GM23338 (cell line): ENCODE measurements at regions not wholly inside any gene's neighbourhood (a gene's known extent, or its start where the extent isn't known, plus 50 kb on each side); places are given as distances from the start of the nearest gene placed in this dataset.

ENCODE experiments used
- ATAC-seq: fragments of 200-7000 bp; cut with Tn5 transposase; 3 replicates; pipeline ENCODE4 v1.9.1; 2020
- DNase-seq: peaks from one replicate; pipeline ENCODE4 v3.0.0-alpha.2; 2015; ENCODE audit warnings: low spot score
- H2AFZ ChIP-seq: fragments of 200-600 bp; sonication (generic); 2 replicates; pipeline ENCODE4 v1.8.0; 2016; ENCODE audit warnings: antibody characterized with exemption, mild to moderate bottlenecking, moderate library complexity
- H3F3A ChIP-seq: fragments of 200-600 bp; sonication (generic); replicated peaks from 2 replicates; pipeline ENCODE4 v1.8.0; 2017; ENCODE audit warnings: antibody characterized with exemption, mixed run types, low read depth
- H3K27ac ChIP-seq: fragments of 200-600 bp; sonication (generic); 2 replicates; pipeline ENCODE4 v1.6.1; 2016; ENCODE audit warnings: low read depth
- H3K27me3 ChIP-seq: fragments of 200-600 bp; sonication (generic); 2 replicates; pipeline ENCODE4 v1.8.0; 2016; ENCODE audit warnings: mild to moderate bottlenecking, mixed run types, moderate library complexity; ENCODE audit not compliant: insufficient read depth
- H3K36me3 ChIP-seq: fragments of 200-600 bp; sonication (generic); 2 replicates; pipeline ENCODE4 v1.8.0; 2016; ENCODE audit warnings: mild to moderate bottlenecking; ENCODE audit not compliant: insufficient read depth
- H3K4me1 ChIP-seq: fragments of 200-600 bp; sonication (generic); 2 replicates; pipeline ENCODE4 v1.8.0; 2016; ENCODE audit warnings: mild to moderate bottlenecking, moderate library complexity; ENCODE audit not compliant: insufficient read depth
- H3K4me2 ChIP-seq: fragments of 200-600 bp; sonication (generic); 2 replicates; pipeline ENCODE4 v1.7.1; 2017; ENCODE audit warnings: mixed run types
- H3K4me3 ChIP-seq: fragments of 200-600 bp; sonication (generic); 2 replicates; pipeline ENCODE4 v1.6.1; 2016; ENCODE audit warnings: mixed run types
- H3K79me2 ChIP-seq: fragments of 200-600 bp; sonication (generic); replicated peaks from 2 replicates; pipeline ENCODE4 v1.8.0; 2017; ENCODE audit warnings: mild to moderate bottlenecking; ENCODE audit not compliant: insufficient read depth
- H3K9me2 ChIP-seq: fragments of 200-600 bp; sonication (generic); 2 replicates; pipeline ENCODE4 v1.8.0; 2017; ENCODE audit not compliant: insufficient read depth
- H4K20me1 ChIP-seq: fragments of 200-600 bp; sonication (generic); replicated peaks from 2 replicates; pipeline ENCODE4 v1.8.0; 2017; ENCODE audit warnings: mild to moderate bottlenecking; ENCODE audit not compliant: insufficient read depth
- H3K27ac Mint-ChIP-seq: 2 replicates; pipeline ENCODE4 v1.8.0; 2020; ENCODE audit warnings: inconsistent platforms, mild to moderate bottlenecking, moderate library complexity, mixed read lengths
- H3K27me3 Mint-ChIP-seq: 3 replicates; pipeline ENCODE4 v1.8.0; 2022; ENCODE audit warnings: low read depth, mild to moderate bottlenecking, moderate library complexity, mixed read lengths, inconsistent platforms; ENCODE audit not compliant: insufficient read depth, poor library complexity
- H3K36me3 Mint-ChIP-seq: 3 replicates; pipeline ENCODE4 v1.8.0; 2021; ENCODE audit warnings: low read depth, mild to moderate bottlenecking, inconsistent platforms, moderate library complexity, mixed read lengths
- H3K4me1 Mint-ChIP-seq: 3 replicates; pipeline ENCODE4 v1.8.0; 2020; ENCODE audit warnings: mild to moderate bottlenecking, inconsistent platforms, mixed read lengths
- H3K4me3 Mint-ChIP-seq: 3 replicates; pipeline ENCODE4 v1.8.0; 2021; ENCODE audit warnings: moderate library complexity, mild to moderate bottlenecking, inconsistent platforms, mixed read lengths
- H3K9me3 Mint-ChIP-seq: 3 replicates; pipeline ENCODE4 v1.8.0; 2020; ENCODE audit warnings: moderate library complexity, mild to moderate bottlenecking, inconsistent platforms, mixed read lengths
- ETS1 ChIP-seq: IDR thresholded peaks from 2 replicates; pipeline ENCODE4 v1.6.1; 2016; ENCODE audit warnings: antibody characterized with exemption
- EZH2 ChIP-seq: fragments of 200-600 bp; sonication (generic); IDR thresholded peaks from one replicate; pipeline ENCODE4 v1.8.0; 2017; ENCODE audit warnings: antibody characterized with exemption, mild to moderate bottlenecking, low read depth; ENCODE audit not compliant: unreplicated experiment
- EZH2phosphoT487 ChIP-seq: fragments of 200-600 bp; sonication (generic); IDR thresholded peaks from one replicate; pipeline ENCODE4 v1.8.1; 2018; ENCODE audit warnings: antibody characterized with exemption; ENCODE audit not compliant: unreplicated experiment
- JUNB ChIP-seq: IDR thresholded peaks from one replicate; pipeline ENCODE4 v1.6.1; 2016; ENCODE audit warnings: antibody characterized with exemption; ENCODE audit not compliant: unreplicated experiment
- NANOG ChIP-seq: IDR thresholded peaks from 2 replicates; pipeline ENCODE4 v1.6.1; 2016; ENCODE audit warnings: antibody characterized with exemption, borderline replicate concordance
- POLR2AphosphoS5 ChIP-seq: IDR thresholded peaks from 2 replicates; pipeline ENCODE4 v1.6.1; 2016; ENCODE audit warnings: antibody characterized with exemption, low read depth
- REST ChIP-seq: IDR thresholded peaks from one replicate; pipeline ENCODE4 v1.6.1; 2018; ENCODE audit warnings: antibody characterized with exemption; ENCODE audit not compliant: unreplicated experiment
- STAT1 ChIP-seq: IDR thresholded peaks from one replicate; pipeline ENCODE4 v1.6.1; 2016; ENCODE audit warnings: antibody characterized with exemption; ENCODE audit not compliant: unreplicated experiment
- ZNF114 ChIP-seq: fragments of 250-450 bp; sonication (Bioruptor Pico); IDR thresholded peaks from 2 replicates; pipeline ENCODE4 v1.5.0; 2020; ENCODE audit warnings: mild to moderate bottlenecking, moderate library complexity
- ZNF331 ChIP-seq: fragments of 250-450 bp; sonication (Bioruptor Pico); IDR thresholded peaks from 2 replicates; pipeline ENCODE4 v1.5.0; 2020; ENCODE audit warnings: low read depth, mild to moderate bottlenecking, moderate library complexity
- ZNF462 ChIP-seq: fragments of 250-450 bp; sonication (Bioruptor Pico); IDR thresholded peaks from 2 replicates; pipeline ENCODE4 v1.5.0; 2020; ENCODE audit warnings: mild to moderate bottlenecking, moderate library complexity
- TF ChIP-seq, protein P1 (sequence below), 2 experiments: fragments of 200-600 bp in 1 of 2; sonication (generic) in 1 of 2; conservative IDR thresholded peaks; 2 replicates each; pipeline versions ENCODE4 v1.5.1 to v1.6.1; 2016 to 2017; ENCODE audit warnings: antibody characterized with exemption in 2 of 2, low read depth in 2 of 2, mild to moderate bottlenecking in 2 of 2, moderate library complexity in 1 of 2

DNA sequence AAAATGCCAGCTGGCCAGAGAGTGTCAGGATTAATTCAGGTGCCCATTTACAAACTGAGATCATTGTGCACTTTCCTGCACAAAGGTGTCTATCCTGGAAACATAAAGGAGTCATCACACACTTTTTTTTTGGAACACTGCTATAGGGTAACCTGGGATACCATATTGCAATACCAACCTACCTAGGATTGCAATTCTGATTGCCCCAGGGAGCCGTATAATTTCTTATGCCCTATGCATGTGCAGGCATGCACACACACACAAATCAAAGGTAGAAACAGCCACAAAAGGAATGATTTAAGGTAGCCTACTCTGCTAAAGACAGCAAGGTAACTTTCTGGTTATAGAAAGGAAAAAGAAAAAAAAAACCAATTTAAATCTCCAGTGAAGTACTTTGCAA lies 285.3 kb upstream of the KITLG start (continued):
- no peak for TF ChIP-seq ZNF462
- TF ChIP-seq EZH2 = no peak
- TF ChIP-seq REST = no peak
- no peak for TF ChIP-seq STAT1
- no peak for TF ChIP-seq POLR2AphosphoS5
- no peak for TF ChIP-seq NANOG
- no peak for TF ChIP-seq EZH2phosphoT487

DNA sequence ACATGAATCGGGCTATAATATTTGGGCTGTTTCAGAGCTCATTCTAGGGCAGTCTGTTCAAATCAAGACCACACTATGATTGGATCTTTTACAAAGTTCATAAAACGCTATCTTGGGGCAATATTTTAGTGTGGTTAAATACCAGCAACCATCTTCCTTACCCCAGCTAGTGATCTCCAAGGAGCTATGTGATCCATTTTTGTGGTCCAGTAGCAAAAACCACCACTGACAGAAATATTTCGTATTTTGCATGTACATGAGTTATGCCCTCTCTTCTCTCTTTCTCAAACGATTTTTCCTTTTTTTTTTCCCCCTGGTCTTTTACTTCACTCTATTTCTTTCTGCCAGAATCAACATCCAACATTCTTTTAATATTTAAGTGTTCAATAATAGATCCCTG lies 280.6 kb upstream of the KITLG start:
- Histone ChIP-seq H3K27me3 (no peaks in the 10 kb centered on the region), H3K4me2 (no peak overlapping the region), H3K79me2 (no peaks in the 10 kb centered on the region), H4K20me1 (no peaks in the 10 kb centered on the region), H3K27ac (no peak overlapping the region), H3K9me2 (no peaks in the 10 kb centered on the region), H2AFZ (no peak overlapping the region; the same call in 1 of the 2 replicates), H3F3A (no peaks in the 10 kb centered on the region), H3K4me3 (no peak overlapping the region), H3K36me3 (no peaks in the 10 kb centered on the region), H3K4me1 (peaks cover 17% of the 10 kb centered on the region)
- Mint-ChIP-seq H3K4me1 (peaks cover 21% of the 10 kb centered on the region), H3K4me3 (no peak overlapping the region), H3K9me3 (no peaks in the 10 kb centered on the region), H3K27me3 (no peaks in the 10 kb centered on the region), H3K27ac (0 out of 2 replicates have a peak overlapping the region, but pooled peaks have one; percentile 3), H3K36me3 (no peaks in the 10 kb centered on the region)
- ATAC-seq (no peak), DNase-seq (no peak)
- TF ChIP-seq POLR2AphosphoS5 (no peak), ZNF331 (CRISPR knock-in tag) (no peak), ZNF114 (CRISPR knock-in tag) (no peak), EZH2 (no peak), JUNB (no peak), NANOG (no peak), ETS1 (no peak)
- TF ChIP-seq, protein P1, sequence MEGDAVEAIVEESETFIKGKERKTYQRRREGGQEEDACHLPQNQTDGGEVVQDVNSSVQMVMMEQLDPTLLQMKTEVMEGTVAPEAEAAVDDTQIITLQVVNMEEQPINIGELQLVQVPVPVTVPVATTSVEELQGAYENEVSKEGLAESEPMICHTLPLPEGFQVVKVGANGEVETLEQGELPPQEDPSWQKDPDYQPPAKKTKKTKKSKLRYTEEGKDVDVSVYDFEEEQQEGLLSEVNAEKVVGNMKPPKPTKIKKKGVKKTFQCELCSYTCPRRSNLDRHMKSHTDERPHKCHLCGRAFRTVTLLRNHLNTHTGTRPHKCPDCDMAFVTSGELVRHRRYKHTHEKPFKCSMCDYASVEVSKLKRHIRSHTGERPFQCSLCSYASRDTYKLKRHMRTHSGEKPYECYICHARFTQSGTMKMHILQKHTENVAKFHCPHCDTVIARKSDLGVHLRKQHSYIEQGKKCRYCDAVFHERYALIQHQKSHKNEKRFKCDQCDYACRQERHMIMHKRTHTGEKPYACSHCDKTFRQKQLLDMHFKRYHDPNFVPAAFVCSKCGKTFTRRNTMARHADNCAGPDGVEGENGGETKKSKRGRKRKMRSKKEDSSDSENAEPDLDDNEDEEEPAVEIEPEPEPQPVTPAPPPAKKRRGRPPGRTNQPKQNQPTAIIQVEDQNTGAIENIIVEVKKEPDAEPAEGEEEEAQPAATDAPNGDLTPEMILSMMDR (conservative IDR thresholded peaks at IDR 0.05; ENCODE audit: low read depth in 2 of 2) = no peak
